HG03571 (cell line): ENCODE measurements at regions not wholly inside any gene's neighbourhood (a gene's known extent, or its start where the extent isn't known, plus 50 kb on each side); places are given as distances from the start of the nearest gene placed in this dataset.

Source experiments
- ATAC-seq: cut with Tn5 transposase; IDR thresholded peaks from one replicate; pipeline ENCODE4 v1.9.1; 2021; ENCODE audit not compliant: unreplicated experiment

- no peak for ATAC-seq
Measured at GRCh38 chr13:73857106-73857505, 277.1 kb downstream of the KLF12 start.

- no peak for ATAC-seq
Measured at GRCh38 chr13:73851104-73851503, 283.1 kb downstream of the KLF12 start.

GRCh38 chr13:73850104-73850873, 283.9 kb downstream of the KLF12 start:
- ATAC-seq: no peak

- no peak for ATAC-seq
Measured at GRCh38 chr13:73849292-73849691, 284.9 kb downstream of the KLF12 start.

GRCh38 chr13:73844986-73845385, 289.2 kb downstream of the KLF12 start:
- no peak for ATAC-seq

- ATAC-seq: no peak
Measured at GRCh38 chr13:73842626-73843025, 291.6 kb downstream of the KLF12 start.

- no peak for ATAC-seq
Measured at GRCh38 chr13:73842184-73842583, 292.0 kb downstream of the KLF12 start.

- ATAC-seq: no peak
Measured at GRCh38 chr13:73837147-73837546, 297.1 kb downstream of the KLF12 start.

- no peak for ATAC-seq
Measured at GRCh38 chr13:73835138-73835721, 299.0 kb downstream of the KLF12 start.

GRCh38 chr13:73833325-73834070, 300.7 kb downstream of the KLF12 start:
- ATAC-seq: no peak

GRCh38 chr13:73832825-73833224, 301.4 kb downstream of the KLF12 start:
- ATAC-seq: no peak

- ATAC-seq: no peak
Measured at GRCh38 chr13:73832128-73832588, 302.0 kb downstream of the KLF12 start.

- no peak for ATAC-seq
Measured at GRCh38 chr13:73829416-73829815, 304.8 kb downstream of the KLF12 start.

- no peak for ATAC-seq
Measured at GRCh38 chr13:73828811-73829210, 305.4 kb downstream of the KLF12 start.

- ATAC-seq: no peak
Measured at GRCh38 chr13:73827434-73827833, 306.8 kb downstream of the KLF12 start.

GRCh38 chr13:73825143-73825542, 309.1 kb downstream of the KLF12 start:
- ATAC-seq: no peak

- no peak for ATAC-seq
Measured at GRCh38 chr13:73822668-73823592, 311.3 kb downstream of the KLF12 start.

GRCh38 chr13:73820688-73821087, 313.5 kb downstream of the KLF12 start:
- no peak for ATAC-seq

- ATAC-seq: no peak
Measured at GRCh38 chr13:73820285-73820684, 313.9 kb downstream of the KLF12 start.

- no peak for ATAC-seq
Measured at GRCh38 chr13:73819711-73820110, 314.5 kb downstream of the KLF12 start.

- ATAC-seq: no peak
Measured at GRCh38 chr13:73816702-73817101, 317.5 kb downstream of the KLF12 start.
